ENCODE measurements at regions not wholly inside any gene's neighbourhood (a gene's known extent, or its start where the extent isn't known, plus 50 kb on each side); places are given as distances from the start of the nearest gene placed in this dataset.

- DNase-seq = no peak
Measured at GRCh38 chr18:70453058-70453775, 164.4 kb downstream of the SOCS6 start.

GRCh38 chr18:70452501-70452900, 163.7 kb downstream of the SOCS6 start:
- DNase-seq = no peak

- no peak for DNase-seq
Measured at GRCh38 chr18:70450426-70451253, 161.8 kb downstream of the SOCS6 start.

- no peak for DNase-seq
Measured at GRCh38 chr18:70448588-70448987, 159.7 kb downstream of the SOCS6 start.

- DNase-seq = no peak
Measured at GRCh38 chr18:70446063-70446462, 157.2 kb downstream of the SOCS6 start.

- DNase-seq = no peak
Measured at GRCh38 chr18:70442933-70443332, 154.1 kb downstream of the SOCS6 start.

GRCh38 chr18:70432804-70433400, 144.1 kb downstream of the SOCS6 start:
- no peak for DNase-seq

GRCh38 chr18:70431203-70431624, 142.4 kb downstream of the SOCS6 start:
- DNase-seq = no peak

- DNase-seq = no peak
Measured at GRCh38 chr18:70430501-70431173, 141.8 kb downstream of the SOCS6 start.

GRCh38 chr18:70429847-70430500, 141.1 kb downstream of the SOCS6 start:
- no peak for DNase-seq

- DNase-seq = no peak
Measured at GRCh38 chr18:70428439-70428838, 139.6 kb downstream of the SOCS6 start.

- DNase-seq = no peak
Measured at GRCh38 chr18:70426818-70427217, 138.0 kb downstream of the SOCS6 start.

GRCh38 chr18:70425236-70425635, 136.4 kb downstream of the SOCS6 start:
- no peak for DNase-seq

- DNase-seq = no peak
Measured at GRCh38 chr18:70423988-70424387, 135.1 kb downstream of the SOCS6 start.

- no peak for DNase-seq
Measured at GRCh38 chr18:70423120-70423519, 134.3 kb downstream of the SOCS6 start.

- DNase-seq = no peak
Measured at GRCh38 chr18:70422391-70422965, 133.6 kb downstream of the SOCS6 start.

GRCh38 chr18:70421471-70422390, 132.9 kb downstream of the SOCS6 start:
- peak; percentile 42 for DNase-seq

GRCh38 chr18:70420146-70420898, 131.5 kb downstream of the SOCS6 start:
- no peak for DNase-seq

GRCh38 chr18:70419526-70419925, 130.7 kb downstream of the SOCS6 start:
- no peak for DNase-seq

All from left kidney (tissue), 1 donor.